ENCODE measurements at regions not wholly inside any gene's neighbourhood (a gene's known extent, or its start where the extent isn't known, plus 50 kb on each side); places are given as distances from the start of the nearest gene placed in this dataset.
"Not testable (repeated sequence)": the region's sequence is repeated elsewhere in the genome, so short reads cannot be mapped to it uniquely, and the experiment has no call there.

GRCh38 chr2:236909802-236910201 lies 175.9 kb upstream of the COPS8 start:
- DNase-seq: no peak

GRCh38 chr2:236910781-236911495 lies 174.8 kb upstream of the COPS8 start:
- DNase-seq: no peak

GRCh38 chr2:236912326-236913120 lies 173.2 kb upstream of the COPS8 start:
- no peak for DNase-seq

GRCh38 chr2:236915186-236915585 lies 170.5 kb upstream of the COPS8 start:
- no peak for DNase-seq

GRCh38 chr2:236915726-236916125 lies 170.0 kb upstream of the COPS8 start:
- no peak for DNase-seq

GRCh38 chr2:236916181-236916580 lies 169.5 kb upstream of the COPS8 start:
- no peak for DNase-seq

- no peak for DNase-seq
Observed at GRCh38 chr2:236916651-236917050, 169.0 kb upstream of the COPS8 start.

- no peak for DNase-seq
Observed at GRCh38 chr2:236917164-236917563, 168.5 kb upstream of the COPS8 start.

- no peak for DNase-seq
Observed at GRCh38 chr2:236918545-236918944, 167.1 kb upstream of the COPS8 start.

GRCh38 chr2:236919209-236919608 lies 166.5 kb upstream of the COPS8 start:
- no peak for DNase-seq

GRCh38 chr2:236919801-236920379 lies 165.8 kb upstream of the COPS8 start:
- not testable (repeated sequence) for DNase-seq

GRCh38 chr2:236922061-236922460 lies 163.6 kb upstream of the COPS8 start:
- no peak for DNase-seq

GRCh38 chr2:236928380-236929037 lies 157.2 kb upstream of the COPS8 start:
- no peak for DNase-seq

- DNase-seq: no peak
Observed at GRCh38 chr2:236932831-236933361, 152.8 kb upstream of the COPS8 start.

- DNase-seq: no peak
Observed at GRCh38 chr2:236934166-236934565, 151.5 kb upstream of the COPS8 start.

- no peak for DNase-seq
Observed at GRCh38 chr2:236934656-236935055, 151.0 kb upstream of the COPS8 start.

- DNase-seq: no peak
Observed at GRCh38 chr2:236935083-236935482, 150.6 kb upstream of the COPS8 start.

GRCh38 chr2:236935631-236936445 lies 149.9 kb upstream of the COPS8 start:
- no peak for DNase-seq

- DNase-seq: no peak
Observed at GRCh38 chr2:236936446-236936940, 149.2 kb upstream of the COPS8 start.

- no peak for DNase-seq
Observed at GRCh38 chr2:236938126-236938525, 147.6 kb upstream of the COPS8 start.

GRCh38 chr2:236939271-236939670 lies 146.4 kb upstream of the COPS8 start:
- DNase-seq: no peak

GRCh38 chr2:236939721-236940231 lies 145.9 kb upstream of the COPS8 start:
- DNase-seq: peak; percentile 72
